ENCODE measurements at regions not wholly inside any gene's neighbourhood (a gene's known extent, or its start where the extent isn't known, plus 50 kb on each side); places are given as distances from the start of the nearest gene placed in this dataset.

- TF ChIP-seq, protein P1, sequence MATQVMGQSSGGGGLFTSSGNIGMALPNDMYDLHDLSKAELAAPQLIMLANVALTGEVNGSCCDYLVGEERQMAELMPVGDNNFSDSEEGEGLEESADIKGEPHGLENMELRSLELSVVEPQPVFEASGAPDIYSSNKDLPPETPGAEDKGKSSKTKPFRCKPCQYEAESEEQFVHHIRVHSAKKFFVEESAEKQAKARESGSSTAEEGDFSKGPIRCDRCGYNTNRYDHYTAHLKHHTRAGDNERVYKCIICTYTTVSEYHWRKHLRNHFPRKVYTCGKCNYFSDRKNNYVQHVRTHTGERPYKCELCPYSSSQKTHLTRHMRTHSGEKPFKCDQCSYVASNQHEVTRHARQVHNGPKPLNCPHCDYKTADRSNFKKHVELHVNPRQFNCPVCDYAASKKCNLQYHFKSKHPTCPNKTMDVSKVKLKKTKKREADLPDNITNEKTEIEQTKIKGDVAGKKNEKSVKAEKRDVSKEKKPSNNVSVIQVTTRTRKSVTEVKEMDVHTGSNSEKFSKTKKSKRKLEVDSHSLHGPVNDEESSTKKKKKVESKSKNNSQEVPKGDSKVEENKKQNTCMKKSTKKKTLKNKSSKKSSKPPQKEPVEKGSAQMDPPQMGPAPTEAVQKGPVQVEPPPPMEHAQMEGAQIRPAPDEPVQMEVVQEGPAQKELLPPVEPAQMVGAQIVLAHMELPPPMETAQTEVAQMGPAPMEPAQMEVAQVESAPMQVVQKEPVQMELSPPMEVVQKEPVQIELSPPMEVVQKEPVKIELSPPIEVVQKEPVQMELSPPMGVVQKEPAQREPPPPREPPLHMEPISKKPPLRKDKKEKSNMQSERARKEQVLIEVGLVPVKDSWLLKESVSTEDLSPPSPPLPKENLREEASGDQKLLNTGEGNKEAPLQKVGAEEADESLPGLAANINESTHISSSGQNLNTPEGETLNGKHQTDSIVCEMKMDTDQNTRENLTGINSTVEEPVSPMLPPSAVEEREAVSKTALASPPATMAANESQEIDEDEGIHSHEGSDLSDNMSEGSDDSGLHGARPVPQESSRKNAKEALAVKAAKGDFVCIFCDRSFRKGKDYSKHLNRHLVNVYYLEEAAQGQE (IDR thresholded peaks at IDR 0.05; ENCODE audit: unreplicated experiment) = no peak
- TF ChIP-seq STAT1 (IDR thresholded peaks at IDR 0.05; ENCODE audit: unreplicated experiment) (no peak), CREB1 (CRISPR knock-in tag; IDR thresholded peaks at IDR 0.05; ENCODE audit: low read depth) (no peak), ZNF331 (CRISPR knock-in tag; IDR thresholded peaks at IDR 0.05; ENCODE audit: low read depth) (no peak), NANOG (IDR thresholded peaks at IDR 0.05; ENCODE audit: borderline replicate concordance) (no peak), POLR2AphosphoS5 (IDR thresholded peaks at IDR 0.05; ENCODE audit: low read depth) (no peak), CTCF (conservative IDR thresholded peaks at IDR 0.05; ENCODE audit: low read depth in 2 of 2) (no peak), EZH2 (IDR thresholded peaks at IDR 0.05; ENCODE audit: low read depth, unreplicated experiment) (no peak), ETS1 (IDR thresholded peaks at IDR 0.05) (no peak)
Measured at GRCh38 chr22:48921411-48921903, 906.2 kb downstream of the BRD1 start (continued).

GRCh38 chr22:48920776-48921241, 906.9 kb downstream of the BRD1 start:
- ATAC-seq (no peak), DNase-seq (ENCODE audit: low spot score) (no peak)
- Histone ChIP-seq H3K27ac (ENCODE audit: low read depth) (no peak overlapping the region), H2AFZ (no peak overlapping the region), H3K4me2 (no peak overlapping the region), H4K20me1 (replicated peaks; ENCODE audit: insufficient read depth) (no peaks in the 10 kb centered on the region), H3K36me3 (ENCODE audit: insufficient read depth) (no peaks in the 10 kb centered on the region; the same call in 1 of the 2 replicates), H3K27me3 (ENCODE audit: insufficient read depth) (no peaks in the 10 kb centered on the region), H3F3A (replicated peaks; ENCODE audit: low read depth) (no peaks in the 10 kb centered on the region), H3K4me3 (no peak overlapping the region), H3K9me2 (ENCODE audit: insufficient read depth) (no peaks in the 10 kb centered on the region), H3K79me2 (replicated peaks; ENCODE audit: insufficient read depth) (no peaks in the 10 kb centered on the region), H3K4me1 (ENCODE audit: insufficient read depth) (no peaks in the 10 kb centered on the region)
- H3K27me3 Mint-ChIP-seq (ENCODE audit: insufficient read depth, low read depth, poor library complexity) = peaks cover 10% of the 10 kb centered on the region
- H3K4me1 Mint-ChIP-seq = no peaks in the 10 kb centered on the region; the same call in 2 of the 3 replicates
- peaks cover 4% of the 10 kb centered on the region; the same call in 2 of the 3 replicates for H3K36me3 Mint-ChIP-seq (ENCODE audit: low read depth)
- no peak overlapping the region for H3K27ac Mint-ChIP-seq
- H3K4me3 Mint-ChIP-seq = no peak overlapping the region
- peaks cover 14% of the 10 kb centered on the region for H3K9me3 Mint-ChIP-seq
- no peak for TF ChIP-seq ZNF462 (CRISPR knock-in tag; IDR thresholded peaks at IDR 0.05)

Measured in GM23338 (cell line).